Activated CD4-positive, alpha-beta T cell treated with anti-CD3 and anti-CD28 coated beads, Interleukin-2, amount 50 U/mL, for 48 hours (primary cell): ENCODE measurements at regions not wholly inside any gene's neighbourhood (a gene's known extent, or its start where the extent isn't known, plus 50 kb on each side); places are given as distances from the start of the nearest gene placed in this dataset.

ENCODE experiments used
- DNase-seq, 2 experiments: peaks; one replicate each; pipeline ENCODE4 v3.0.0-alpha.2; 2020

- no peak for DNase-seq
Measured at GRCh38 chr4:20403846-20404245, 152.1 kb downstream of the SLIT2 start.

- DNase-seq = no peak
Measured at GRCh38 chr4:20408611-20409010, 156.9 kb downstream of the SLIT2 start.

DNA sequence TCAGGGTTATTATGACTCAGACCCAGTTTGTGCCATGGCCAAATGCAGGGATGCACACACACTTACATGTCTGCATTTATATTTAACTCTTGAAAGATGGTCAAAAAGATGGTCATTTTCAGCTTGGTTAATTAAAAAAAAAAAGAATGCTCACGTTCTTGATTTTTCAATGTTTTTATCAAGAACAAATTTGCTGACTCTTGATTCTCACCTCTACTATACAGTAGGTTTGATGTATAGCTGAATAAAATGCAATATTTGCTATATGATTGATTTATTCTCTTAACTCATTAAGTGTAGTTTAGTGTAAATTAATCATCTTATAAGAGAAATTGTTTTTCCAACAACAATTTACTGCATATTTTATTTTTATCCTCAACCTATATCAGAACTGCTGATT lies 160.4 kb downstream of the SLIT2 start:
- DNase-seq = no peak

- no peak for DNase-seq
Measured at GRCh38 chr4:20416800-20417199, 165.1 kb downstream of the SLIT2 start.

- no peak for DNase-seq
Measured at GRCh38 chr4:20418861-20419451, 167.3 kb downstream of the SLIT2 start.

DNA sequence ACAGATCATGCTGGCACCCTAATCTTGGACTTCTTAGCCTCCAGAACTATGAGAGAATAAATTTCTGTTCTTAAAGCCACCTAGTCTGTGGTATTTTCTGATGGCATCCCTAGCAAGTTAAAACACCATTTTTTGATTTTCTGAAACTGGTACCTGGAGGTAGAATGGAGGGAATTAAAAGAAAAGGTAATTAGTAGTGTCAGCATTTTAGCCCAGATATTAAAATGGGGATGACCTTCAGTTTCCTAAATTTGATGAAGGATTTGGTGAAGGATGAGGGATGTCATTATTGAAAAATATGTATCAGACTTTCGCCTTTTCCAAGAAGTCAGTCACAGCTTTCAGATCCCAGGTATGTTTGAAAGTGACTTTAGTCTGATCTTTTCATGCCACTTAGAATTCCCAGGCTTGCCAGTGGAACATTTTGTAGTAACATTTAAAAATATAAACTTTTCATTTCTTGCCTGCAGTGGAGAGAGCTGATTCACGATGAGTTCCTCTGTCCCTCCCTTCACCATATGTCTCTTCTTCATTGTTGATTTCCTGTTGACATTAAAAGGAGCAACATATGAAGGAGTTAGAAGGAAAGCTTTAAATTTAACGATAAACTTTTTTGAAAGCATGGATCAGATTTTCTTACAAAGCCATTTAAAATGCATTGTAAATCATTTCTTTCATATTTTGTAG lies 169.4 kb downstream of the SLIT2 start:
- no peak for DNase-seq

- no peak for DNase-seq
Measured at GRCh38 chr4:20421603-20421985, 169.9 kb downstream of the SLIT2 start.

DNA sequence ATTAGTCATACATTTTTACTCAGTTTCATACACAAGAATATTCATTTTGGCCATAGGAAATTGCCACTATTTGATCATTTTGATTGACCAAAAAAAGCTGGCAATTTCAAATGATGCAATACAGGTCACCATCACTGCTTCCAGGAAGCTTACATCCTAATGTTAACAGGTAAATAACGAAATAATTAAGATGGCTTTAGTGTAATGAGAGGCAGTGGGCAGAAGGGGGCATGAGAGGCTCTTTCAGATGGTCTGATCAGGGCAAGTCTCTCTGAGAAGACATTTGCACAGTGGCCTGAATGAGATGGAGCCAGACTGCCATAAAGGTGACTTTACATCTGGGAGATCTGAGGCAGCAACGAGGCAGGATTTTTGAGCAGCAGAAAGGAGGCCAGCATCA lies 170.7 kb downstream of the SLIT2 start:
- peak; percentile 9 to 44 for DNase-seq

DNA sequence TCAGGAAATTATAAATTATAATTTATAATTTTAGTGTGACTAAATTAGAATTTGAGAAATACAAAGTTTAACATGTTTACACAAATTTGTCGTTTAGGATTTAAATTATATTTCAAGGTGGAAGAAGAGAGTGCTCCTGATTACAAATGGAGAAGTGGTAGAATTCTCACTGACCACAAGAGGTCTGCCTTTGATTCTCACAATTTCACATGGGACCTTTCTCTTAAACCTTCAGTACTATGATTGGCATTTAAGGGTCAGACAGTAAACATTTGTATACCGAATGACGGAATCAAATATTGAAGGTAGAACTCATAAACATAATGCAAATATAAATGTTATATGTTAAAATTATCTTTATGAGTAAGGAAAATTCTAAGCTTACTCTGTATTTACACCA lies 171.7 kb downstream of the SLIT2 start:
- DNase-seq = no peak

DNA sequence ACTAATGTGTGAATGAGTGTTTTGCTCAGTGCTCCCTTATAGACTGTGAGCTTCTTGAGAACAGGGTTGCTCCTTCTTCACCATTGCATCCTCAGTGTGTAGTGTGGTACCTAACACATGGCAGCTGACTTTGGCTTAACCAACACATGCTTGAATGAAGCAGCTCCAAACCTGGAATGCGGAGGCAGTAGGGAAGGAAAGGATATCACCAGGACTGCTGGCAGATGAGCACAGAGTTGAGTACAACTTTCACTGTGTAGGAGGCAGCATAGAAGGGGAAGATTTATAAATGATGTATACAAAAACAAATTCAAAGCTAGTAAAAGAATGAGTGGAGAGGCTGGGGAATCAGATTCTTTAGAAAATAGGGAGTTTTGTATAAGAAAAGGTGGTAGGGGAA lies 174.3 kb downstream of the SLIT2 start:
- no peak for DNase-seq

- no peak for DNase-seq
Measured at GRCh38 chr4:20428436-20429160, 176.9 kb downstream of the SLIT2 start.

DNA sequence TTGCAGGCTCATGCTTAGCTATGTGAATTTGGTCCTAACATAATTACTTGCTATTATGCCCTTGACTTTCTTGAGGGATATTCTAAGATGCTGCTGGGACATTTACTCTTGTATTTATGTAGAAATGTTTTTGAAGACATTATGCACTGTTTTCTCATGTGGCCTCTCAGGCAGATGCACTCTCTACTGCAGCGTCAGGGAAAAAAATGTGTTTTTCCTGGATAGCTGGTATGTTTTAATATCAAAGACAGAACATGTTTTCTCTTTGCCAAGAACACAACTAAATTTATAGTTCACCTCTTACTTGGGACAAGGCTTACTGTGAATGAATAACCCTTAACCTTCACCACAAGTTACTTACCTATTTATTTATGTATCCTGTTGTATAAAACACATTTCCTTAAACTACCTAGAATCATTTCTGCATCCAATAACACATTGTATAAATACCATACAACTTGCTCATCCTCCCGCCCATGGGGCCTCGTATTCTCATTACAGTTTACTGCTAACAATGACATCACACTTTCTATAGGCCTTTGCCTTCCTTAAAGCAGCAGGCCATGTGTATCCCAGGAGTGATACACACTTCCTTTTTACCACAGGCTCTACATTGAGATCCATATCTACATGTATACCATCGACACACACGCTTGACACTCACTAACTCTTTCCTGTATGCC lies 178.7 kb downstream of the SLIT2 start:
- DNase-seq = no peak

DNA sequence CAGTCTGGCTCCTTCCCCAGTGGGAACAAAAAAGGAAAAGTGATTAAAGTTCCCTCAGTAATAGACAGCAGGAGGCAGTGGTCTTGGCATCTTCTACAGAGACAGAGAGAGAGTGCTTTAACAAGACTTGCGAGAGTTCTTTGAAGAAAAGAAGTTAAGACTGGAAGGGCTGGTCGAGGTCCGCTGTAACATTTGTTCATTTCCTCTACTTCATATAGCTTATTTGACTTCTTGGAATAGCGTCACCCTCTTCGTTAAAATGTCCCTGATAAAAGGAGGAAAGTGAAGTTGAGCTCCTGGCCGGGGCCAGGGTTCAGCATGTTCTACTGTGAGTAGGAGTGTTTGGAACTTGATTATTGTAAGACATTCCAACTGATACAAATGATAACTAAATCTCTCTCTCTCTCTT lies 179.8 kb downstream of the SLIT2 start:
- no peak for DNase-seq

DNA sequence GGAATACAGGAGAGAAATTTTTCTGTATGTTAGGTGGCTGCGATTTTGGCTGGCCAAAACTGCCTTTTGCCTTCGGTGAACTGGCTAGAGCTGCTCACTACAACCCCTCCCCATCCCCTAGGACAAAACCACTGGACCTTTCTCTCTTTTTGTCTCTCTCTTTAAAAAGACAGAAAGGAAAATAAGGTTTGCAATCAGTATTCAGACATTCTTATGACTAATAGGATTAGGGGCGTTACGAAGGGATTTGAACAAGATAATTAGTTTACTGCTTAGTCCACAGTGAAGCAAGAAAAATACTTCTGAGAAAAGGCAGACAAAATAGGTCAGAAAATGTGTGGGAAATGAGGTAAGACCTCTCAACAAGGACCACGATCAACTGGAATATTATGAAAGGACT lies 180.4 kb downstream of the SLIT2 start:
- no peak for DNase-seq

- no peak for DNase-seq
Measured at GRCh38 chr4:20433097-20433705, 181.5 kb downstream of the SLIT2 start.

- no peak for DNase-seq
Measured at GRCh38 chr4:20440170-20440569, 188.5 kb downstream of the SLIT2 start.

- no peak for DNase-seq
Measured at GRCh38 chr4:20443015-20443805, 191.5 kb downstream of the SLIT2 start.

DNA sequence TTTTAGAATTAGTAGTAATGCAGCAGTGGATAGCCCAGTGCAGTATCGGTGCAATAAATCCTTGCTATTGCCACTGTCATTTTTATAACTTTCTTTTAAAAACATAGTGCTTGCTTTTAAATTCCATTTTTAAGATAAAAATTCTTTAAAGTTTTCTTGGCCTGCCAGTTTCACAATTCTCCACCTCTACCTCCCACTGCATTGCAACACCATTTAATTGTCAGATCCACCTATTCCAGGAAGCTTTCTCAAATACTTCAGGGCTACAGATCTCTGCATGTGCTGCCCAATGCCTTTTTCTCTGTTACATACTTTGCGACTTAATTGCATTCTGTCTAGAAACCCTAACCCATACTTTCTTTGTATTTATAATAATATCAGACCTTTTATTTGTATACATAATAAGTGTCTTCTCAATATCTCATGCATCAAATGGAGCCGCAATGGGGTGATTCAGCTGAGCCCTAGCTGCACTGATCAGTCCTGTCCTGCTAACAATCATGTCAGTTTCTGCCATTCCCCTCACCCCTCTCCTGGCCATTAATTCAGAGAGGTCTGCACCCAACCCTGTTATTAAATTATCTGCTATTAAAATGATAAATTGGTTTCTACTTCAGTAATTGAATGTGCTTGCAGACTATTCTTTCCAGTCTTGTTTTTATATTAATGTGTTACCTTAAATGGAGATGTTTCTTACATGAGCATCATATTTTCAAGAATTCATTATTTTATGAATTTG lies 193.1 kb downstream of the SLIT2 start:
- no peak for DNase-seq

DNA sequence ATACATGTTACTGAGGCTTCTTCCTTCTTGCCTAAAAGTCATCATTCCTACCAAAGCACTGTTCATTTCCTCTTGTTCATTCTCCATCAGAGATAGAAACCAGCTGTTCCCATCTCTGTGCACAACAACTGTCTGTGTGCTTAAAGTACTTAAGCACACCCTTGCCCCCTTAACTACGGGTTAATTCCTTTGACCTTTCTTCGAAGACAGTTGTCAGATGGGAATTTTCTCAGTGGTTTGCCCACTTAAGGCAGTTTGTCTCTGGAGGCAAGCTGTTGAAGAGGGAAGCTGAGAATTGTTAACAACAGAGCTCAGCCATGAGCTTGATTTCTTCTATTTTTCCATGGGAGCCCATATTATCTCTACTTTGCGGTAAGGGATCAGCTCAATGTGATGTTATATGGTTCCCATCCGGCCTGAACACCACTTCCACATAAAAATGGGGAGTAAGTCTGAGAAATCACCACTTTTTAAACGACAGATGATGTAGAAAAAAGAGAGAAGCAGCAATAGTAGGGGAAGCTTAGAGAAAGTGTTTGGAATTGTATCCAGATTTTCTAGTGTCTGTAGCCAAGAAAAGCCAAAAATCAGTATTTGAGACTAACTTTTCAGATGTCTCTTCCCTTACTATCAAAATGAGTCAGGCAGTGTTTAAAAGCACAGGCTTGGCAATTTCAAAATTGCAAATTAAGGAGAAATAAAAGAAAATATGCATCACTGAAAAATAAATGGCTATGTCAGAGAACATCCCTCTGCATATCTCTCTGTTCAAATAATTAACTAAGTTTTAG lies 194.4 kb downstream of the SLIT2 start:
- no peak for DNase-seq

DNA sequence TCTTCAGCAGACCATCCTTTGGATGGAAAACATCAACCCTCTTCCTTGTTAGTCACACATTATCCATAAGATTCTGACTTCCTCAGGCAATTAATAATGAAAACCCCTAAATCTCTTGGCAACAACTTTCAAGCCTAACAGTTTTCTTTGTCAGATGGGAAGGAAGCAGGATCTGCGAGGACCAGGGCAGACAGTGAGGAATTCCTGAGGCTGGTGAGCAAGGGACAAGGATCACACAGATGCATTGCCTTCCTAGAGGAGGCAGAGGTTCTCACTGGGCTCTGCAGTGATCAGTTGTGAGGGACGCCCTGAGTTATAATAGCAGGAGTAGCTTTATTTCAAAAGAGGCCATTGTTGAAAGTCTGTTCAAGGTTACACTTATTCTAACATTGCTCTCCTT lies 195.4 kb downstream of the SLIT2 start:
- no peak for DNase-seq

GRCh38 chr4:20451986-20452385 lies 200.3 kb downstream of the SLIT2 start:
- no peak for DNase-seq
